HEK293T (cell line): ENCODE measurements at regions not wholly inside any gene's neighbourhood (a gene's known extent, or its start where the extent isn't known, plus 50 kb on each side); places are given as distances from the start of the nearest gene placed in this dataset.

Experiments
- CTCF ChIA-PET: fragments of 350-600 bp; formaldehyde crosslinking; extraction: SDS; loops from one replicate; lab custom pipeline; 2021; ENCODE audit warnings: antibody characterized with exemption, inconsistent platforms; lab: Yijun Ruan, JAX
- POLR2A ChIA-PET: fragments of 350-600 bp; formaldehyde crosslinking; extraction: SDS; loops from one replicate; lab custom pipeline; 2020; ENCODE audit warnings: antibody characterized with exemption, inconsistent platforms; lab: Yijun Ruan, JAX
- DNase-seq: peaks from one replicate; pipeline ENCODE4 v3.0.0; 2012; ENCODE audit warnings: mixed read lengths; ENCODE audit errors: extremely low spot score
- ARNT ChIP-seq: fragments of 450-650 bp; IDR thresholded peaks from 2 replicates; pipeline ENCODE4 v1.6.1; 2017; ENCODE audit warnings: mild to moderate bottlenecking
- BHLHE40 ChIP-seq: fragments of 450-650 bp; IDR thresholded peaks from 2 replicates; pipeline ENCODE4 v1.6.1; 2016; ENCODE audit warnings: mild to moderate bottlenecking, moderate library complexity, borderline replicate concordance
- CTBP1 ChIP-seq: fragments of 450-650 bp; IDR thresholded peaks from 2 replicates; pipeline ENCODE4 v1.6.1; 2016; ENCODE audit warnings: borderline replicate concordance
- ELF4 ChIP-seq: fragments of 450-650 bp; IDR thresholded peaks from 2 replicates; pipeline ENCODE4 v1.6.1; 2017; ENCODE audit warnings: antibody characterized with exemption
- FOXA1 ChIP-seq: fragments of 450-650 bp; IDR thresholded peaks from 2 replicates; pipeline ENCODE4 v1.6.1; 2016; ENCODE audit warnings: mild to moderate bottlenecking
- FOXK2 ChIP-seq: fragments of 450-650 bp; IDR thresholded peaks from 2 replicates; pipeline ENCODE4 v1.6.1; 2016; ENCODE audit warnings: mild to moderate bottlenecking
- FOXM1 ChIP-seq: fragments of 450-650 bp; IDR thresholded peaks from 2 replicates; pipeline ENCODE4 v1.6.1; 2017; ENCODE audit warnings: mild to moderate bottlenecking, borderline replicate concordance
- HDGF ChIP-seq: fragments of 450-650 bp; IDR thresholded peaks from 2 replicates; pipeline ENCODE4 v1.6.1; 2017; ENCODE audit warnings: antibody characterized with exemption, borderline replicate concordance
- L3MBTL2 ChIP-seq: fragments of 450-650 bp; conservative IDR thresholded peaks from 2 replicates; pipeline ENCODE4 v1.6.1; 2016; ENCODE audit warnings: mild to moderate bottlenecking
- LEF1 ChIP-seq: fragments of 450-650 bp; IDR thresholded peaks from 2 replicates; pipeline ENCODE4 v1.6.1; 2017; ENCODE audit warnings: mild to moderate bottlenecking, borderline replicate concordance
- NFRKB ChIP-seq: fragments of 450-650 bp; IDR thresholded peaks from 2 replicates; pipeline ENCODE4 v1.6.1; 2016; ENCODE audit warnings: mild to moderate bottlenecking, moderate library complexity
- PKNOX1 ChIP-seq: fragments of 450-650 bp; IDR thresholded peaks from 2 replicates; pipeline ENCODE4 v1.6.1; 2016
- SP1 ChIP-seq: fragments of 450-650 bp; IDR thresholded peaks from 2 replicates; pipeline ENCODE4 v1.6.1; 2017
- SUZ12 ChIP-seq: fragments of 450-650 bp; IDR thresholded peaks from 2 replicates; pipeline ENCODE4 v1.6.1; 2016; ENCODE audit warnings: mild to moderate bottlenecking
- TARDBP ChIP-seq: fragments of 450-650 bp; IDR thresholded peaks from 2 replicates; pipeline ENCODE4 v1.6.1; 2016
- ZNF384 ChIP-seq: fragments of 450-650 bp; IDR thresholded peaks from 2 replicates; pipeline ENCODE4 v1.6.1; 2016

GRCh38 chr3:25040748-25041147 is 387.3 kb upstream of the RARB start:
- ChIA-PET POLR2A (no interaction called here), CTCF (no interaction called here)
- DNase-seq: no peak
- TF ChIP-seq ZNF384 (no peak), NFRKB (no peak), SUZ12 (no peak), FOXM1 (no peak), ARNT (no peak), LEF1 (no peak)

GRCh38 chr3:25041871-25042584 is 386.0 kb upstream of the RARB start:
- CTCF ChIA-PET: interaction anchor here (0.6 to 1.7 kb wide), 3 partner anchors 9 to 406 kb away, joined by 3 to 4 read pairs (median 3); no protein-coding TSS in a partner anchor

GRCh38 chr3:25043177-25043576 is 384.9 kb upstream of the RARB start:
- POLR2A ChIA-PET: no interaction called here
- CTCF ChIA-PET: no interaction called here
- TF ChIP-seq FOXM1 (no peak), SUZ12 (no peak), SP1 (no peak), TARDBP (no peak), L3MBTL2 (no peak), FOXK2 (no peak), LEF1 (no peak), PKNOX1 (no peak), ELF4 (no peak), NFRKB (no peak), ARNT (no peak), FOXA1 (no peak), ZNF384 (no peak)
- DNase-seq: no peak

More at GRCh38 chr3:25041871-25042584, 386.0 kb upstream of the RARB start:
- no peak for DNase-seq
- POLR2A ChIA-PET: no interaction called here
- TF ChIP-seq LEF1 (no peak), ZNF384 (no peak), SUZ12 (no peak), FOXM1 (no peak), SP1 (no peak), HDGF (no peak), FOXK2 (no peak), ARNT (no peak)

GRCh38 chr3:25043749-25044148 is 384.3 kb upstream of the RARB start:
- TF ChIP-seq FOXM1 (no peak), ZNF384 (no peak), FOXK2 (no peak), FOXA1 (no peak), NFRKB (no peak), ARNT (no peak)
- DNase-seq: no peak
- ChIA-PET CTCF (no interaction called here), POLR2A (no interaction called here)

GRCh38 chr3:25044762-25045710 is 383.0 kb upstream of the RARB start:
- DNase-seq: no peak
- ChIA-PET CTCF (interaction anchor here (0.9 kb wide), 1 partner anchor 12 kb away, joined by 3 read pairs; no protein-coding TSS in a partner anchor), POLR2A (interaction anchor here (0.9 kb wide), 1 partner anchor 274 kb away, joined by 3 read pairs; no protein-coding TSS in a partner anchor)
- TF ChIP-seq FOXK2: no peak
- TF ChIP-seq BHLHE40: no peak
- TF ChIP-seq PKNOX1: no peak
- TF ChIP-seq TARDBP: no peak
- TF ChIP-seq NFRKB: no peak
- TF ChIP-seq ZNF384: no peak
- TF ChIP-seq SP1: no peak

DNA sequence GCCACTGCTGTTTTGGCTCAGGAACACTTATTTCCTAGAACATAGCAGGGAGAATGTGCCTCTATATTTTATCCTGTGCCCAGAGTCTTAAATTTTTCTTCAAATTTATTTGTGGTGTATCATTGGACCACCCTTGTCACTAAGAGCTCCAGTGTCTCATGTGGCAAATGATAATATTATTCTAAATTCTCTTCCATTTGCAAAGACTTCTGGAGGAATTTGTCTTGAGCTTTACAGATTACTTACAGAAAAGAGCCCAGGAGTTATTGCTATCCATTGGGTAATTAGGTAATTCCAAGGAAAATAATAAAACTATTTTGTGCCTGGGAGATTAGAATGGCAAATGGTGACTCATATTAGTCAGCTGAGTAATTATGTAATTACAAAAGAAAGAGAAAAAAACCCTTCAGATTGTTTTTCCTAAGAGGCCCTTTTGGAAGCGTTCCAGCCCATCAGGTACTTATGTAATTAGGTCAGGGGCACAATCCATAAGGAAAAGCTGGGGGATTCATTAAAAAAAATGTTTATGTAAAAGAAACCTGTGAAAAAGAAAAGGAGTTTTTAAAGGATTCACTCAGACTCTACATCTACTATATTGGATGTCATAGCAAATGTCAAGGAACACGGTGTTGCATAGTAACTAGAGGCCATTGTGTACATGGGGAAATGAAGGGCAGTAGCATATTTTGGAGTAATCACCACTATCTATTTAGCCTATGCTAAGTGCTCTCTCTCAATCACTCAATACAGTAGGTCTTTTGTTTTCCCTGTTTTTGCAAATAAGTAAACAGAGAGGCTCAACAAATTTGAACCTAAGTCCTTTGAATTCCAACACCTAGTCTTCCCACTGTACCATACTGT is 380.9 kb upstream of the RARB start:
- POLR2A ChIA-PET: no interaction called here
- CTCF ChIA-PET: interaction anchor here (1.1 kb wide), 1 partner anchor 13 kb away, joined by 4 read pairs; no protein-coding TSS in a partner anchor
- TF ChIP-seq TARDBP: no peak
- no peak for DNase-seq

DNA sequence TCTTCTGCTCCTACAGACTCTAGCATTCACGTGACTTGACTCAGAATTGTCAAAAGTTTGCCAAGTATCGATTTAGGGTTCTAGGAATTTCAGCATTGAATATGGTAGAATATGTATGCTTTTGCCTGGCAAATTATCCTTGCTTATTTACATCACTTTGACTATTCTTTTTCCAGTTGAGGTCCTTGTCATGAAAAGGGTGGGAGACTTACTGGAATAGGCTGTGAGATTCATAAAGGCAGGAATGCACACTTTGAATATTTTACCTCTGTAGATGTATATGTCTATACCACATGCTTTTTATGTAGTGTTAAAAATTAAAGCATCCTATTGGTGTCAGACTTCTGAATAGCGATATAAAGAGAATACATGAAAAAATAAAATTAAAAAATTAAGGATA is 378.8 kb upstream of the RARB start:
- ChIA-PET CTCF (no interaction called here), POLR2A (no interaction called here)
- TF ChIP-seq SUZ12: no peak
- no peak for TF ChIP-seq TARDBP
- TF ChIP-seq FOXA1: no peak
- TF ChIP-seq ARNT: no peak
- no peak for TF ChIP-seq ELF4
- no peak for TF ChIP-seq PKNOX1
- no peak for TF ChIP-seq FOXM1
- no peak for TF ChIP-seq ZNF384
- TF ChIP-seq LEF1: no peak
- TF ChIP-seq L3MBTL2: no peak
- no peak for TF ChIP-seq SP1
- no peak for TF ChIP-seq BHLHE40
- TF ChIP-seq NFRKB: no peak
- no peak for TF ChIP-seq CTBP1
- no peak for TF ChIP-seq HDGF
- TF ChIP-seq FOXK2: no peak
- DNase-seq: no peak
